ENCODE measurements at regions not wholly inside any gene's neighbourhood (a gene's known extent, or its start where the extent isn't known, plus 50 kb on each side); places are given as distances from the start of the nearest gene placed in this dataset.
A peak's percentile ranks its signal among the peaks of the same experiment; 100 is the strongest.

DNA sequence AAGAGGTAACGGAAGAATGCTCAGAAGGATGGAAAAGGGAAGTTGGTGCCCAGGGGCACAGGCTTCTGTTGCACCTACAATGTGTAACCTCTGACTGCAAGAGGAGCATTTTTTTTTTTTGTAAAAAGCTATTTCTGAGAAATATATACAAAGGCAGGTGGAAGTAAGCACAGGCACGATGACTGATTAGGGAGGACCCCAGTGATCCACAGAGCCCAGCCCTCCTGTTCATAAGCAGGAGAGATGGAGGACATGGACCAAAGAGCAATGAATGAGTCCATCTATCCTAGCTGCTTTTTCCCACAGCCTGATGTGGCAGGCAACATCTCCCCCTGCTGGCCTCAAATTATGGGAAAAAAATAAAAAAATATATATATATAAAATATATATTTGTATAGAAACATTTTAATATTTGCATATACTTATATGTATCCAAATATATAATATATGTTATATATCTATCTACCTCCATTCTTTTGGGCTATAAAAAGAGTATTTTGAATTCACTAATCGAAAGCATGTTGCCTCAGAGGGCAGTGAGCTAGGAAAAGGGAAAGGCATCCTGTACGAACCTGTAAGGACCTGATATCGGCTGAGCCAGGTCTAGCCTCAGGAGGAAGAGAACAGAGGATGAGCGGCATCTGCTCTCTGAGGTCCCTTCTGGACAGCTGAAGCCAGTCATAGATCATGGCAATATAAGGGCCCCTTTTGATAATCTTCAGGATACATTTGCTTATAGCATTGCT, 166.0 kb upstream of the STK17B start:
- TF ChIP-seq, protein P1, sequence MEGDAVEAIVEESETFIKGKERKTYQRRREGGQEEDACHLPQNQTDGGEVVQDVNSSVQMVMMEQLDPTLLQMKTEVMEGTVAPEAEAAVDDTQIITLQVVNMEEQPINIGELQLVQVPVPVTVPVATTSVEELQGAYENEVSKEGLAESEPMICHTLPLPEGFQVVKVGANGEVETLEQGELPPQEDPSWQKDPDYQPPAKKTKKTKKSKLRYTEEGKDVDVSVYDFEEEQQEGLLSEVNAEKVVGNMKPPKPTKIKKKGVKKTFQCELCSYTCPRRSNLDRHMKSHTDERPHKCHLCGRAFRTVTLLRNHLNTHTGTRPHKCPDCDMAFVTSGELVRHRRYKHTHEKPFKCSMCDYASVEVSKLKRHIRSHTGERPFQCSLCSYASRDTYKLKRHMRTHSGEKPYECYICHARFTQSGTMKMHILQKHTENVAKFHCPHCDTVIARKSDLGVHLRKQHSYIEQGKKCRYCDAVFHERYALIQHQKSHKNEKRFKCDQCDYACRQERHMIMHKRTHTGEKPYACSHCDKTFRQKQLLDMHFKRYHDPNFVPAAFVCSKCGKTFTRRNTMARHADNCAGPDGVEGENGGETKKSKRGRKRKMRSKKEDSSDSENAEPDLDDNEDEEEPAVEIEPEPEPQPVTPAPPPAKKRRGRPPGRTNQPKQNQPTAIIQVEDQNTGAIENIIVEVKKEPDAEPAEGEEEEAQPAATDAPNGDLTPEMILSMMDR (conservative IDR thresholded peaks at IDR 0.05 in 1 of 2, IDR thresholded peaks at IDR 0.05 in 1 of 2; ENCODE audit: low read depth in 1 of 2, low read length in 2 of 2) = peak; percentile 46 to 57
- TF ChIP-seq EZH2 (IDR thresholded peaks at IDR 0.05; ENCODE audit: low read length, missing control alignments) = no peak
